HCT116 (cell line): ENCODE measurements at regions not wholly inside any gene's neighbourhood (a gene's known extent, or its start where the extent isn't known, plus 50 kb on each side); places are given as distances from the start of the nearest gene placed in this dataset.

ENCODE experiments used
- ATF3 ChIP-seq: IDR thresholded peaks from 2 replicates; pipeline ENCODE4 v1.6.1; 2012
- CEBPB ChIP-seq: IDR thresholded peaks from 2 replicates; pipeline ENCODE4 v1.6.1; 2012; ENCODE audit warnings: low read depth
- CTCF ChIP-seq, 3 experiments: fragments of 200-600 bp in 1 of 3; sonication (generic) in 1 of 3; IDR thresholded peaks in 2 of 3; conservative IDR thresholded peaks in 1 of 3; 2 replicates each; pipeline ENCODE4 v1.5.1; 2012 to 2017; ENCODE audit warnings: low read depth in 2 of 3, low read length in 2 of 3, antibody characterized with exemption in 1 of 3, borderline replicate concordance in 1 of 3, control low read depth in 1 of 3, mild to moderate bottlenecking in 1 of 3, mixed read lengths in 1 of 3, mixed run types in 1 of 3, moderate library complexity in 1 of 3; ENCODE audit not compliant: insufficient read depth in 1 of 3
- EGR1 ChIP-seq: IDR thresholded peaks from 2 replicates; pipeline ENCODE4 v1.6.1; 2012; ENCODE audit warnings: low read depth
- EZH2 ChIP-seq: fragments of 200-600 bp; sonication (generic); IDR thresholded peaks from 2 replicates; pipeline ENCODE4 v1.6.1; 2017; ENCODE audit warnings: antibody characterized with exemption, mixed run types
- FOSL1 ChIP-seq: IDR thresholded peaks from 2 replicates; pipeline ENCODE4 v1.6.1; 2012; ENCODE audit warnings: low read depth
- POLR2A ChIP-seq: IDR thresholded peaks from 2 replicates; pipeline ENCODE4 v1.7.0; 2011; ENCODE audit warnings: borderline replicate concordance; ENCODE audit not compliant: insufficient read depth, insufficient read length; ENCODE audit errors: extremely low read depth
- RAD21 ChIP-seq: IDR thresholded peaks from 2 replicates; pipeline ENCODE4 v1.6.1; 2012; ENCODE audit warnings: low read depth, mild to moderate bottlenecking
- REST ChIP-seq: IDR thresholded peaks from 2 replicates; pipeline ENCODE4 v1.6.1; 2012; ENCODE audit warnings: low read depth
- SIN3A ChIP-seq: IDR thresholded peaks from 2 replicates; pipeline ENCODE4 v1.6.1; 2012; ENCODE audit warnings: low read depth
- SP1 ChIP-seq: IDR thresholded peaks from 2 replicates; pipeline ENCODE4 v1.6.1; 2012; ENCODE audit warnings: low read depth
- TCF7L2 ChIP-seq: IDR thresholded peaks from 2 replicates; pipeline ENCODE4 v1.7.0; 2011; ENCODE audit warnings: borderline replicate concordance, inconsistent platforms; ENCODE audit not compliant: insufficient read depth, insufficient read length; ENCODE audit errors: extremely low read depth
- ZNF274 ChIP-seq: fragments of 200-500 bp; sonication (Bioruptor generic); IDR thresholded peaks from 2 replicates; pipeline ENCODE4 v1.6.1; 2014; ENCODE audit warnings: mild to moderate bottlenecking, low read depth, low read length, inconsistent platforms

GRCh38 chr3:55242921-55243320 is 244.2 kb downstream of the WNT5A start:
- TF ChIP-seq ZNF274 (no peak), CTCF (IDR thresholded peaks at IDR 0.05 in 2 of 3, conservative IDR thresholded peaks at IDR 0.05 in 1 of 3; ENCODE audit: borderline replicate concordance in 1 of 3, insufficient read depth in 1 of 3, low read depth in 2 of 3, low read length in 2 of 3) (no peak), RAD21 (no peak), CEBPB (no peak), EZH2 (no peak), REST (no peak), SP1 (no peak), SIN3A (no peak), ATF3 (no peak), FOSL1 (no peak), EGR1 (no peak), POLR2A (no peak), TCF7L2 (no peak)
